Stomach (tissue), 8 donors: ENCODE measurements at regions not wholly inside any gene's neighbourhood (a gene's known extent, or its start where the extent isn't known, plus 50 kb on each side); places are given as distances from the start of the nearest gene placed in this dataset.
"Not testable (repeated sequence)": the region's sequence is repeated elsewhere in the genome, so short reads cannot be mapped to it uniquely, and the experiment has no call there.

ENCODE experiments used
- DNase-seq, 2 donors: peaks; one replicate each; pipeline versions ENCODE4 v3.0.0 to v3.0.0-alpha.2; 2013 to 2019
- H3K27ac ChIP-seq, 5 donors: fragments of 200-600 bp in 4 of 5; sonication (generic) in 4 of 5; one replicate each; pipeline ENCODE4 v1.5.1; 2013 to 2019; ENCODE audit warnings: mild to moderate bottlenecking in 1 of 5, moderate library complexity in 1 of 5
- H3K27me3 ChIP-seq, 3 donors: fragments of 200-600 bp; sonication (generic); one replicate each; pipeline ENCODE4 v1.5.1; 2017 to 2019; ENCODE audit warnings: mixed run types in 1 of 3
- H3K36me3 ChIP-seq, 4 donors: fragments of 200-600 bp; sonication (generic); 1 replicate in 3 of 4; 2 replicates in 1 of 4; pipeline ENCODE4 v1.5.1; 2016 to 2019
- H3K4me1 ChIP-seq, 4 donors: fragments of 200-600 bp; sonication (generic); one replicate each; pipeline ENCODE4 v1.5.1; 2016 to 2019
- H3K4me3 ChIP-seq, 4 donors: fragments of 200-600 bp; sonication (generic) in 3 of 4; one replicate each; pipeline ENCODE4 v1.5.1; 2016 to 2019; ENCODE audit warnings: mild to moderate bottlenecking in 1 of 4
- H3K9me3 ChIP-seq, 4 donors: fragments of 200-600 bp; sonication (generic); one replicate each; pipeline ENCODE4 v1.5.1; 2016 to 2019
- EP300 ChIP-seq: sonication (generic); formaldehyde crosslinking; IDR thresholded peaks from one replicate; pipeline ENCODE4 v1.6.1; 2017; ENCODE audit warnings: antibody characterized with exemption
- POLR2A ChIP-seq, 4 donors: fragments of 450-650 bp; IDR thresholded peaks; one replicate each; pipeline ENCODE4 v1.6.1; 2016; ENCODE audit warnings: antibody characterized with exemption in 4 of 4, control low read depth in 2 of 4, mild to moderate bottlenecking in 1 of 4, moderate library complexity in 1 of 4
- POLR2AphosphoS5 ChIP-seq, 3 donors: sonication (generic); formaldehyde crosslinking; IDR thresholded peaks; one replicate each; pipeline ENCODE4 v1.6.1; 2016; ENCODE audit warnings: antibody characterized with exemption in 3 of 3
- WGBS, 5 donors: extraction: QIAGEN DNeasy Blood & Tissue Kit in 3 of 5; methylation state at CpG; one replicate each; pipeline versions ENCODE4 v1.1.5 to v1.1.7; 2013 to 2018; 5-methylcytosine and 5-hydroxymethylcytosine counted together
- intact Hi-C: fragments of 100-400 bp; cut with DNase I; formaldehyde crosslinking; loops from one replicate; pipeline ENCODE4 v1.15.1; 2023; ENCODE audit warnings: low total_unique reads
- TF ChIP-seq, protein P1 (sequence below), 7 experiments: fragments of 450-650 bp in 4 of 7; fragments of 200-600 bp in 3 of 7; sonication (generic) in 3 of 7; IDR thresholded peaks; one replicate each; pipeline ENCODE4 v1.5.1; 2016 to 2019; ENCODE audit warnings: antibody characterized with exemption in 7 of 7, control low read depth in 2 of 7, mild to moderate bottlenecking in 1 of 7
- donor health status: healthy with polysubstance abuse.
- donor health status: Bipolar disorder and iron deficiency.
- donor health status: healthy.

DNA sequence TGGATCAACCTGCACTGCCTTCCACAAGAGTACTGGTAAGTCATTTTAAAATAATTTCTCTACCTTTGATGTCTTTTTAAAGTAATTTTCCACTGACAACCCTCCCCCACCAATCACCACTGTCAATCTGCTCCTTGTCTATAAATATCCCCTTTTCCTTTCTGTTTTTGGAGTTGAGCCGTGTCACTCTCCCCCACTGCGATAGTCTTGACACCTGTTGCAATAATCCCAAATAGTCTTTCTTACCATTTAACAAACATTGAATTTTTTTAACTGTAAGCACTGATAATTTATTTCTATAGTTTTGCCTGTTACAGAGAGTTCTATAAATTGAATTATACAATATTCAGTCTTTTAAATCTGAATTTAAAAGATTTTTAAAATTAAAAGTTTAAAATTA lies 420.9 kb downstream of the COL11A1 start:
- intact Hi-C loops = no loop called here
- TF ChIP-seq, protein P1, sequence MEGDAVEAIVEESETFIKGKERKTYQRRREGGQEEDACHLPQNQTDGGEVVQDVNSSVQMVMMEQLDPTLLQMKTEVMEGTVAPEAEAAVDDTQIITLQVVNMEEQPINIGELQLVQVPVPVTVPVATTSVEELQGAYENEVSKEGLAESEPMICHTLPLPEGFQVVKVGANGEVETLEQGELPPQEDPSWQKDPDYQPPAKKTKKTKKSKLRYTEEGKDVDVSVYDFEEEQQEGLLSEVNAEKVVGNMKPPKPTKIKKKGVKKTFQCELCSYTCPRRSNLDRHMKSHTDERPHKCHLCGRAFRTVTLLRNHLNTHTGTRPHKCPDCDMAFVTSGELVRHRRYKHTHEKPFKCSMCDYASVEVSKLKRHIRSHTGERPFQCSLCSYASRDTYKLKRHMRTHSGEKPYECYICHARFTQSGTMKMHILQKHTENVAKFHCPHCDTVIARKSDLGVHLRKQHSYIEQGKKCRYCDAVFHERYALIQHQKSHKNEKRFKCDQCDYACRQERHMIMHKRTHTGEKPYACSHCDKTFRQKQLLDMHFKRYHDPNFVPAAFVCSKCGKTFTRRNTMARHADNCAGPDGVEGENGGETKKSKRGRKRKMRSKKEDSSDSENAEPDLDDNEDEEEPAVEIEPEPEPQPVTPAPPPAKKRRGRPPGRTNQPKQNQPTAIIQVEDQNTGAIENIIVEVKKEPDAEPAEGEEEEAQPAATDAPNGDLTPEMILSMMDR (IDR thresholded peaks at IDR 0.05) = no peak
- TF ChIP-seq POLR2A (IDR thresholded peaks at IDR 0.05) = no peak
- no peak for TF ChIP-seq POLR2AphosphoS5 (IDR thresholded peaks at IDR 0.05)
- no peak for TF ChIP-seq EP300
- Histone ChIP-seq H3K36me3 (no peaks in the 10 kb centered on the region), H3K9me3 (peaks cover 0 to 4% (median 0%) of the 10 kb centered on the region in 4 donors), H3K4me3 (no peak overlapping the region), H3K27me3 (no peaks in the 10 kb centered on the region), H3K27ac (no peak overlapping the region), H3K4me1 (no peaks in the 10 kb centered on the region)
- DNase-seq = no peak
- 75 to 83% (median 81%) methylated on average over 2 of the region's 2 CpGs for WGBS, 5 donors

DNA sequence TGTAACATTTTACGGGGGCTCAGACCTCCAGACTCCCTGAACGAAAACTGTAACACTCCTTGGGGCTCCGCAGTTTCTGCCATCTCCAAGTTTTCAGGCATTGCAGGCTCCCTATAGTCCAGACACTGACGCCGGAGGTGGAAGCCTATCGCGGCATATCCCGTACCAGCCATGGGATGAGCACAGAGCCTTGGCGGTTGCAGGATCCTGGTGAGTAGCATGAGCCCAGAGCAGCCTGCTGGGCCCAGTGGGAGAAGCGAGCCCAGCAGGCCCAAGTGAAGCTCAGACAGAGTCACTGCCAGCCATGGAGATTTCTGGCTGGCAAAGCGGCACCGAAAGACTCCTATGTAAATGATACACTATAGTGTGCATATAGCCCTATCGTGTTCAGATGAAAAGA lies 446.8 kb downstream of the COL11A1 start:
- peaks cover 0 to 20% (median 10%) of the 10 kb centered on the region in 4 donors for H3K9me3 ChIP-seq
- no peaks in the 10 kb centered on the region for H3K4me1 ChIP-seq
- TF ChIP-seq POLR2A (IDR thresholded peaks at IDR 0.05) (no peak), POLR2AphosphoS5 (IDR thresholded peaks at IDR 0.05) (no peak), EP300 (no peak)
- TF ChIP-seq, protein P1 (IDR thresholded peaks at IDR 0.05) = no peak
- H3K27ac ChIP-seq = no peak overlapping the region
- H3K27me3 ChIP-seq = no peaks in the 10 kb centered on the region
- intact Hi-C loops = no loop called here
- no peaks in the 10 kb centered on the region for H3K36me3 ChIP-seq
- 92 to 95% (median 93%) methylated on average over 13 of the region's 13 CpGs for WGBS, 5 donors
- no peak overlapping the region for H3K4me3 ChIP-seq
- DNase-seq = no peak

DNA sequence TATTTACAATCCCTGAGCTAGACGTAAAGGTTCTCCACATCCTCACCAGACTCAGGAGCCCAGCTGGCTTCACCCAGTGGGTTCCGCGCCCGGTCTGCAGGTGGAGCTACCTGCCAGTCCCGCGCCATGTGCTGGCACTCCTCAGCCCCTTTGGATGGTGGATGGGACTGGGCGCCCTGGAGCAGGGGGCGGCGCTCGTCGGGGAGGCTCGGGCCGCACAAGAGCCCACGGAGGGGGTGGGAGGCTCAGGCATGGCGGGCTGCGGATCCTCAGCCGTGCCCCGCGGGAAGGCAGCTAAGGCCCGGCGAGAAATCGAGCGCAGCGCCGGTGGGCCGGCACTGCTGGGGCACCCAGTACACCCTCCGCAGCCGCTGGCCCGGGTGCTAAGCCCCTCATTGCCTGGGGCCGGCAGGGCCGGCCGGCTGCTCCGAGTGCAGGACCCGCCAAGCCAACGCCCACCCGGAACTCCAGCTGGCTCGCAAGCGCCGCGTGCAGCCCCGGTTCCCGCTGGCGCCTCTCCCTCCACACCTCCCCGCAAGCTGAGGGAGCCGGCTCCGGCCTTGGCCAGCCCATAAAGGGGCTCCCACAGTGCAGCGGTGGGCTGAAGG lies 448.3 kb downstream of the COL11A1 start:
- H3K27ac ChIP-seq, H3K4me1 ChIP-seq, H3K27me3 ChIP-seq, intact Hi-C loops, H3K4me3 ChIP-seq, DNase-seq, H3K36me3 ChIP-seq: not testable (repeated sequence)
- H3K9me3 ChIP-seq = peaks cover 0 to 20% (median 10%) of the 10 kb centered on the region in 4 donors
- 85 to 96% (median 94%) methylated on average over 13 to 47 of the region's 47 CpGs for WGBS, 5 donors

DNA sequence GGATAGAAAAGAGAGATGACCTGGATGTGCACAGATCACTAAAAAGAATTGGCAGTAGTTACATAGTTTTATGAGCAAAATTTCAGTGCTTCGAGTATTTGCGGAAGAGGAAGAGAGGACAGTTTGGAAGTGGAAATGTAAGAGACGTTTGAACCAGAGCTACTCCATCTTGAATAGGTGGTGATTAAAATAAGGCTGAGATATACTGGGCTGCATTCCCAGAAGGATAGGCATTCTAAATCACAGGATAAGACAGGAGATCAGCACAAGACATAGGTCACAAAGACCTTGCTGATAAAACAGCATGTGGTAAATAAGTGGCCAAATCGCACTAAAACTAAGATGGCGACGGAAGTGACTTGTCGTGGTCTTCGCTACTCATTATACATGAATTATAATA lies 453.3 kb downstream of the COL11A1 start:
- TF ChIP-seq, protein P1 (IDR thresholded peaks at IDR 0.05) = no peak
- TF ChIP-seq POLR2AphosphoS5 (IDR thresholded peaks at IDR 0.05) = no peak
- H3K27me3 ChIP-seq = no peaks in the 10 kb centered on the region
- 90 to 97% (median 95%) methylated on average over 8 of the region's 8 CpGs for WGBS, 5 donors
- H3K4me1 ChIP-seq = no peaks in the 10 kb centered on the region
- intact Hi-C loops = no loop called here
- H3K27ac ChIP-seq = no peak overlapping the region
- H3K4me3 ChIP-seq = no peak overlapping the region
- no peak for DNase-seq
- H3K36me3 ChIP-seq = no peaks in the 10 kb centered on the region
- peaks cover 0 to 7% (median 3%) of the 10 kb centered on the region in 4 donors for H3K9me3 ChIP-seq

- H3K27ac ChIP-seq = no peak overlapping the region
- H3K9me3 ChIP-seq = peaks cover 0 to 9% (median 0%) of the 10 kb centered on the region in 4 donors
- WGBS, 5 donors = 58 to 90% (median 69%) methylated on average over 1 of the region's 1 CpG
- TF ChIP-seq, protein P1 (IDR thresholded peaks at IDR 0.05) = no peak
- no peak for TF ChIP-seq POLR2AphosphoS5 (IDR thresholded peaks at IDR 0.05)
- TF ChIP-seq EP300 = no peak
- TF ChIP-seq POLR2A (IDR thresholded peaks at IDR 0.05) = no peak
- no peaks in the 10 kb centered on the region for H3K27me3 ChIP-seq
- intact Hi-C loops = no loop called here
- no peak overlapping the region for H3K4me3 ChIP-seq
- H3K4me1 ChIP-seq = no peaks in the 10 kb centered on the region
- no peak for DNase-seq
- no peaks in the 10 kb centered on the region for H3K36me3 ChIP-seq
Measured at GRCh38 chr1:102640872-102641271, 467.4 kb downstream of the COL11A1 start.
